Glomerular endothelial cell (primary cell): ENCODE measurements at regions not wholly inside any gene's neighbourhood (a gene's known extent, or its start where the extent isn't known, plus 50 kb on each side); places are given as distances from the start of the nearest gene placed in this dataset.

Experiments
- DNase-seq: peaks from one replicate; pipeline ENCODE4 v3.0.0-alpha.2; 2011; ENCODE audit warnings: low read depth, low spot score; ENCODE audit errors: extremely low read depth

- DNase-seq = no peak
Observed at GRCh38 chr9:38287420-38287985, 105.0 kb upstream of the ALDH1B1 start.

DNA sequence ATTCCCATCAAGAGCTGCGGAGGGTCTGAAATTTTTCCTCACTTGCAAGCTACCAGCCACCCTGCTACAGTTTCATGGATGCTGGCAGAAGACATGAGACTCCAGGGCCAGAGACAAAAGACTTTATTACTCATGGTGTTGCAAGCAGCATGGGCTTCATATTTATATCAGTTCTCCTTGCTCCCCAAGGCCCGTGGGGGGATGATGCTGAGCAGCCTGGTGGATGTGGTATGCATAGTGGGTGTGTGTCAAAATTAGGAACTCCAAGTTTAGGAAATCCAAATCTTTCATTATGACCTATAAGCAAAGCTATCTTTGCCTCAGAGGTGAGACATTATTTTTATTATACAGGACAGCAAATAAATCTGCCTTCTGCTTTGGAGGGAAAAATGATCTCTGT is 105.7 kb upstream of the ALDH1B1 start:
- DNase-seq = no peak

DNA sequence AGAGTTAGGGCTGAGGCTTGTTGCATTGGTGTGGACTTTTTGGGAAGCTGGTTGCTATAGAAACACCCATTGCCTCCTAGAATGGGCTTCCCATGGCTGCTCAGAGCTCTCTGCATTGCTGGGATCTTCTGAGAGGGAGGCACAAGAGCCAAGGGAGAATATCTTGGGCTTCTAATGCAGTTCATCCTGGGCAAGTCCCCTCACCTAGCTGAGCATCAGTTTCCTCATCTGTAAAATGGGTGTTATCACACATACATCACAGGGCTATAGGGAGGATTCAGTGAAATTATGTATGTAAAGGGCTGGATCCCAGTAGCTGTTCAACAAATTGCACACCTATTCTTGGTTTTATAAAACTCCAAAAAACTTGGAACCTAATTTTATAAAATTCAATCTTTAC is 106.1 kb upstream of the ALDH1B1 start:
- DNase-seq = no peak

GRCh38 chr9:38285236-38285635 is 107.3 kb upstream of the ALDH1B1 start:
- no peak for DNase-seq

GRCh38 chr9:38284588-38285051 is 107.9 kb upstream of the ALDH1B1 start:
- no peak for DNase-seq

- DNase-seq = no peak
Observed at GRCh38 chr9:38284039-38284575, 108.4 kb upstream of the ALDH1B1 start.

GRCh38 chr9:38282756-38283155 is 109.7 kb upstream of the ALDH1B1 start:
- no peak for DNase-seq

DNA sequence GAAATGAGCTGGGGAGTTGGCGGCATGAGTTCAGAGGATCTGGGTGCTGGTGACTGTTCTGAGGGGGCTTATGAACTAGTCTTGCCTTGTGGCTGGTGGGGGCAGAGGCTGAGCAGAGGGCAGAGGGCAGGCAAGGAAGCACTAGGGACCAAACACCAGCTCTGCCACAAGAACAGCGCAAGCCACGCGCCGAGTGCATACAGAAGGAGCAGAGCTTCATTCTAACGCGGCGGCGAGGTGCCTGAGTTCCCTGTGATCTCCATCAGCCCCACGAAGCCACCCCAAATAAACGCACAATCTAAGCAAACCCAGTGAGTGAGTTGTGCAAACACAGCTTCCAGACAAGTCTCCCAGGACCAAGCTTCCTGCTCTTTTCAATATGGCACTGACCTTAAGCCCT is 110.6 kb upstream of the ALDH1B1 start:
- DNase-seq = no peak

GRCh38 chr9:38281196-38281595 is 111.3 kb upstream of the ALDH1B1 start:
- DNase-seq = no peak

DNA sequence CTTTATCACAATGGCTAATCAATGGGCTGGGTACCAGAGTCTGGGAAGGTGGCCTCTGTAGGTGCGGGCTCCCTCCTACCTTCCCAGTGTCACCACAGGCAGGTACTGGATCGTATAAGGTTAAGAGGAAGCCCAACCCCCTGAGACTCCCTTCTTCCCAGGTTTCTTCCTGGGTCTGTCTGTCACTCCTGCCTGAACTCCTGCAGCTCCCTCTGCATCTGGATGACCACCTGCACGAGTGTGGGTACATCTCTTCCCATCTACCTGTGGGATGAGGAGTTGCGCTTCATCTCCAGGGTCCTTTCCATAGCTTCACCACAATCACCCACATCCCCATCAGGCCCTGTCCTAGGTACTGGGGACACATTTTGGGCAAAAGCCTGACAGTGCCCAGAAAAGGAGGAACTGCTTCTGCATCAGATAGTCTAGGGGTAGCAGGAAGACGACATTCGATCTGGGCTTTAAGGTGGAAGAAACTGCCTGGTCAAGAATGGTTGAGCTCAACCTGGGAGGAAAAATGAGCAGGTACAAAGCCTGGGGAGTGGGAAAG is 112.2 kb upstream of the ALDH1B1 start:
- no peak for DNase-seq

- no peak for DNase-seq
Observed at GRCh38 chr9:38278931-38279679, 113.4 kb upstream of the ALDH1B1 start.

GRCh38 chr9:38278457-38278856 is 114.0 kb upstream of the ALDH1B1 start:
- no peak for DNase-seq

DNA sequence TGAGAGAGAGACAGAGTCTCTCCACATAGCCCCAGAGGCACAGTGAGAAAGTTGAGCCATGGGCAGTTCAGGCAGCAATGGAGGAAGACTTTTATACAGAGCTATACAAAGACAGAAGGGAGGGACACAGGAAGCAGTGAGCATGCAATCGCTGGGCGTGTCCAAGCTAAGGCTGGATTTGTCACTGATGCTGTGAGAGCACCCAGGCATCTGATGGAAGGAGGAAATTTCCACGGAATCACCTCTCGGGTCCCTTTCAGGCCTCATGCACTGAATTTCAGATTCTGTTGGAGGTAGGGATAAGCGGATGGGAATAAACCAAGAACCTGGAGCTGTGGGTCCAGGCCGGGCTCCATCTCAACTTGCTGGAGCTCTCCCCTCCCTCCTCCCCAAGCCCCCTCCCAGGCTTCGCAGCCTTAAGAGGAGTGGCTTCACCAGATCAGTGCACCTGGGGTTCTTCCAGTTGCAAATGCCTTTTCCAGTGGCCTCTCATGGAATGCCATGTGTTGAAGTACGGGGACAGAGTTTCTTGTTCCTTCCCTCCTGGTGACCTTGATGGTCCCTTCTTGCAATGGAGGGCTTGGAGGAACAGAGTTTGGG is 114.8 kb upstream of the ALDH1B1 start:
- no peak for DNase-seq

DNA sequence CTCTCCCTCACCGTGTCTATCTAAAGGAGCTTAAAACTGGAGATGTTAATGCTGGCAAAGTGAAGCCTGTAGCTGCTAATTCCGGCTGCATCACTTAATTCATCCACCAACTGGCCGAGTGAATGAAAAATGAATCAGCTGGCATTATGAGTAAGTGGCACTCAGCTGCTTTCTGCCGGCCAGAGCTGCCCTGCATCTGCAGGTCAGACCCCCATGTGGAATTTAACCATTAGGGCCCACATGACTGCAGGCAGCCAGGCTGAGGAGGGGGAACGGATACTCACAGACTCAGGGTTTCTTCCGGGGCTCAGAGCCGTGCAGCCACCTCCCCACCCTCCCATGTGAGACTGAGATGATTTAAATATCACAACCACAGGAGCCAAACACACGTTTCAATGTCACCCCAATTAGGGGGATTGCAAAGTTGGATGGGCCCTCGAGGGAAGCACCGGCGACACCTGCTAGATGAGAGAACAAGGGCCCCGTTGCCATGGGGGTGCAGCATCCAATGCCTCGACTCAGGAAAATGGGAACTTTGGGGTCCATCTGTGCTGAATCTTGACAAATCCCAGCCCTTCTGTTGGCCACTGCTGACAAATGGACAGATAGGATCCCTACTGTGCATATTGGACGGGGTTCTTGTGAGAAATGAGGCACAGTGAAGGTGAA is 115.6 kb upstream of the ALDH1B1 start:
- DNase-seq = no peak

GRCh38 chr9:38274800-38275199 is 117.7 kb upstream of the ALDH1B1 start:
- DNase-seq = no peak

DNA sequence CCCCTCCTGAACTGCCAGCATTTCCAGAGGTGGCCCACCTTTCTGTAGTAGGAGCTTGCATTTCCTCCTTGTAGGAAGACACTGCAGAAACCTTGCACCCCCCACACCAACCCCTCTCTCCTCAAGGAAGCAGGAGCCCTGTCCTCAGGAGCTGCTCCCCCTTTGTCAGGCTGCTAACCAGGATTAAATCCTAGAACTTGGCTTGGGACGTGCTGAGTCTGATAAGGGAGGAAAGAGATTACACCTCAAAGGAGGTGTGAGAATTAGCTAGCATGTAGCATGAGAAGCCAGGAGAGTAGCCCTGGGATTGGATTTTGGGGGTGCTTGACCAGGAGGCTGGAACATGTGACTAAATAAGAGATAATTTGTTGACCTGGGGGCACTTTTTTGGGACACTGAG is 119.8 kb upstream of the ALDH1B1 start:
- DNase-seq = no peak

- DNase-seq = no peak
Observed at GRCh38 chr9:38271666-38272241, 120.7 kb upstream of the ALDH1B1 start.

DNA sequence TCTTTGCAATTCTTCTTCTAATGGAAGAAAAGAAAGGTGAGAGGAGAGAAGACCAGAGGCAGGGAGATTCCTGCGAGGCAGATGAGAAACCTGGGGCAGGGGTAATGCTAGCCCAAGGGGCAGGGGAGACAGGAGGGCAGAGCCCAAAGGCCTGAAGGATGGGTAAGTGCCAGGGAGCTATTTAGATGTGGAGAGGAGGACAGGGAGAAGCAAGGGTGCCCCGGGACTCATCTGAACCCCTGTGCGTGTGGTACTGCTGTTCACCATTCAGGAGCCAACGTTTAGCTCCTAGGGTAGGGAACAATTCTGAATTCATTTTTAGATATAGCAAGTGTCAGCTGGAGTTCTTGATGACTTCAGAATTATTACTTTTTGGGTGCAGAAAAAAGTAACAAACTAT is 122.7 kb upstream of the ALDH1B1 start:
- DNase-seq = no peak

DNA sequence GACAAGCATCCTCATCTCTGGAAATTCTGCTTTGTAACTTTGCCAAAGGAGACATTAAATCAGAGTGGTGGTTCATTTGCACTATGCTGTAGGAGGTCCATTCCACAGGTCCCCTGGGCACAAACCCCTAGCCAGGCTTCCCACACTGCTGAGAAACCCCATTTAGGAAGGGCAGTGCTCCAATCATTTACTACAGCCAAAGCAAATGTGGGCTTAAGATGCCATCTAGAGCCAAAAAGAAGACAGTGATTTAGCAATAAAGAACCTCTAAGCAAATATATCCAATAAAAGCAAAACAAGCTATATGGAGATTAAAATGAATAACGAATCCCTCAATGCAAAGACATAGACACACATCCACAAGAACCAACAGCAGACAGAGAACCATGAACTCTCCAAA is 129.0 kb upstream of the ALDH1B1 start:
- peak; percentile 1 for DNase-seq

DNA sequence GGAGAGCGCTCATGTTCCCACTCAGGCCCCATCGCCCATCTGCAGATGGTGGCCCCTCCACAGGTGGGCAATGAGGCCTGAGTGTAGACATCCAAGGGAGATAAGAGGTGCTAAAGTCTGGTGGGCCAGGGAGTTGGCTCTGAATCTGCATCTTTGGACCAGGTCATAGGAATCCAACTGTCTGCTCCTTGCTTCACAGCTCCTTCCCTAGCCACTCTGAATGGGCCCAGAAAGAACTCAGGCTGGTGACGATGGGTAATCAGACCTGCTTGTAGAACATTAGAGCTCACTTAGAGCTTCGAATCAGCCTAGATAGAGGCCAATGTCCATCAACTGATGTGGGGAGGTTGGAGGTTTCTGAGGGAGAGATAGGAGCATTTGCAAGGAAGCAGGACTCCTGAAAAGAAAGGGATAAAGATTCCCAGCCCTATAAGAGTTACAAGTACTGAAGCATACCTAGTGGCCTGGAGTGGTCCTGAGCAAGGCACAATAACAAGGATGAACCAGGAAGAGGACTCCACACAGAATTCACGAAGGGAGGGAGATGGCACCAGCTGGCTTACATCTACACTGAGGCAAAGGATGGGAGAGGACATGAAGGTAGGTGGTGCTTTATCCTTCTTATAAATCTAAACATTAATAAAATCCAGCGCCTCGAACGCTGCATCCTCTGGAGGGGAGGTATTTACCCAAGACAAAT is 132.8 kb upstream of the ALDH1B1 start:
- no peak for DNase-seq
